ENCODE measurements at regions not wholly inside any gene's neighbourhood (a gene's known extent, or its start where the extent isn't known, plus 50 kb on each side); places are given as distances from the start of the nearest gene placed in this dataset.

GRCh38 chr6:6927521-6928361 is 180.0 kb upstream of the RREB1 start:
- TF ChIP-seq POLR2AphosphoS5 (IDR thresholded peaks at IDR 0.05; ENCODE audit: low read depth, low read length) (no peak), FOXP2 (optimal IDR thresholded peaks at IDR 0.05; ENCODE audit: borderline replicate concordance, extremely low read depth, extremely low read length, insufficient read depth) (no peak), REST (IDR thresholded peaks at IDR 0.05; ENCODE audit: insufficient read depth in 1 of 2, low read depth in 2 of 2, low read length in 2 of 2) (no peak), TAF1 (IDR thresholded peaks at IDR 0.05; ENCODE audit: borderline replicate concordance, insufficient read depth, low read length) (no peak), SIN3A (IDR thresholded peaks at IDR 0.05; ENCODE audit: borderline replicate concordance, insufficient read depth, low read length) (no peak)
